Suprapubic skin (tissue), 4 donors: ENCODE measurements at regions not wholly inside any gene's neighbourhood (a gene's known extent, or its start where the extent isn't known, plus 50 kb on each side); places are given as distances from the start of the nearest gene placed in this dataset.

ENCODE experiments used
- DNase-seq, 2 donors: peaks; one replicate each; pipeline ENCODE4 v3.0.0-alpha.2; 2019; ENCODE audit warnings: low spot score in 2 of 2
- H3K27ac ChIP-seq: fragments of 200-600 bp; sonication (generic); one replicate; pipeline ENCODE4 v1.5.1; 2019
- H3K27me3 ChIP-seq: fragments of 200-600 bp; sonication (generic); one replicate; pipeline ENCODE4 v1.5.1; 2019
- H3K36me3 ChIP-seq: fragments of 200-600 bp; sonication (generic); one replicate; pipeline ENCODE4 v1.5.1; 2019
- H3K4me1 ChIP-seq: fragments of 200-600 bp; sonication (generic); one replicate; pipeline ENCODE4 v1.5.1; 2019
- H3K4me3 ChIP-seq: fragments of 200-600 bp; sonication (generic); one replicate; pipeline ENCODE4 v1.5.1; 2019; ENCODE audit warnings: mild to moderate bottlenecking
- H3K9me3 ChIP-seq: fragments of 200-600 bp; sonication (generic); one replicate; pipeline ENCODE4 v1.5.1; 2019
- CTCF ChIP-seq, 2 donors: fragments of 200-600 bp in 1 of 2; fragments of 450-650 bp in 1 of 2; sonication (generic) in 1 of 2; IDR thresholded peaks; one replicate each; pipeline ENCODE4 v1.5.1; 2016 to 2019; ENCODE audit warnings: antibody characterized with exemption in 2 of 2, mild to moderate bottlenecking in 1 of 2, moderate library complexity in 1 of 2
- EP300 ChIP-seq: sonication (generic); formaldehyde crosslinking; IDR thresholded peaks from one replicate; pipeline ENCODE4 v1.6.1; 2017; ENCODE audit warnings: antibody characterized with exemption
- POLR2A ChIP-seq, 2 donors: fragments of 450-650 bp; IDR thresholded peaks; one replicate each; pipeline ENCODE4 v1.6.1; 2017; ENCODE audit warnings: antibody characterized with exemption in 2 of 2, mild to moderate bottlenecking in 2 of 2, moderate library complexity in 2 of 2
- POLR2AphosphoS5 ChIP-seq, 3 donors: sonication (generic); formaldehyde crosslinking; IDR thresholded peaks; one replicate each; pipeline ENCODE4 v1.6.1; 2017; ENCODE audit warnings: antibody characterized with exemption in 3 of 3
- WGBS: methylation state at CpG from one replicate; pipeline ENCODE4 v1.1.5; 2018; 5-methylcytosine and 5-hydroxymethylcytosine counted together

GRCh38 chr6:33918175-33918695 is 114.4 kb upstream of the MLN start:
- Histone ChIP-seq H3K27ac (no peak overlapping the region), H3K27me3 (no peaks in the 10 kb centered on the region), H3K4me3 (no peak overlapping the region), H3K36me3 (no peaks in the 10 kb centered on the region), H3K9me3 (no peaks in the 10 kb centered on the region), H3K4me1 (no peaks in the 10 kb centered on the region)
- 93% methylated on average over 6 of the region's 8 CpGs for WGBS
- DNase-seq = no peak
- TF ChIP-seq EP300 = no peak
- no peak for TF ChIP-seq POLR2AphosphoS5 (IDR thresholded peaks at IDR 0.05)
- no peak for TF ChIP-seq POLR2A (IDR thresholded peaks at IDR 0.05)
- TF ChIP-seq CTCF (IDR thresholded peaks at IDR 0.05) = no peak

- Histone ChIP-seq H3K27me3 (no peaks in the 10 kb centered on the region), H3K9me3 (no peaks in the 10 kb centered on the region), H3K27ac (no peak overlapping the region), H3K4me3 (no peak overlapping the region), H3K36me3 (no peaks in the 10 kb centered on the region), H3K4me1 (peaks cover 2% of the 10 kb centered on the region)
- DNase-seq = no peak
- TF ChIP-seq POLR2A (IDR thresholded peaks at IDR 0.05) (no peak), CTCF (IDR thresholded peaks at IDR 0.05) (no peak), EP300 (no peak), POLR2AphosphoS5 (IDR thresholded peaks at IDR 0.05) (no peak)
- WGBS = 75% methylated on average over 3 of the region's 3 CpGs
Measured at GRCh38 chr6:33915134-33915533, 111.3 kb upstream of the MLN start.

GRCh38 chr6:33914645-33915044 is 110.8 kb upstream of the MLN start:
- Histone ChIP-seq H3K4me1 (peaks cover 2% of the 10 kb centered on the region), H3K27me3 (no peaks in the 10 kb centered on the region), H3K9me3 (no peaks in the 10 kb centered on the region), H3K36me3 (no peaks in the 10 kb centered on the region), H3K4me3 (no peak overlapping the region), H3K27ac (no peak overlapping the region)
- no peak for DNase-seq
- TF ChIP-seq POLR2A (IDR thresholded peaks at IDR 0.05) = no peak
- no peak for TF ChIP-seq CTCF (IDR thresholded peaks at IDR 0.05)
- TF ChIP-seq EP300 = no peak
- TF ChIP-seq POLR2AphosphoS5 (IDR thresholded peaks at IDR 0.05) = no peak
- 72% methylated on average over 8 of the region's 8 CpGs for WGBS

- TF ChIP-seq EP300 = no peak
- TF ChIP-seq POLR2AphosphoS5 (IDR thresholded peaks at IDR 0.05) = no peak
- TF ChIP-seq POLR2A (IDR thresholded peaks at IDR 0.05) = no peak
- no peak for TF ChIP-seq CTCF (IDR thresholded peaks at IDR 0.05)
- no peak overlapping the region for H3K4me3 ChIP-seq
- peaks cover 2% of the 10 kb centered on the region for H3K4me1 ChIP-seq
- H3K27ac ChIP-seq = no peak overlapping the region
- no peak for DNase-seq
- no peaks in the 10 kb centered on the region for H3K9me3 ChIP-seq
- H3K36me3 ChIP-seq = no peaks in the 10 kb centered on the region
- WGBS = 69% methylated on average over 1 of the region's 1 CpG
- H3K27me3 ChIP-seq = no peaks in the 10 kb centered on the region
Measured at GRCh38 chr6:33912195-33912594, 108.4 kb upstream of the MLN start.

GRCh38 chr6:33911488-33911887 is 107.7 kb upstream of the MLN start:
- TF ChIP-seq CTCF (IDR thresholded peaks at IDR 0.05) (no peak), POLR2A (IDR thresholded peaks at IDR 0.05) (no peak), POLR2AphosphoS5 (IDR thresholded peaks at IDR 0.05) (no peak), EP300 (no peak)
- Histone ChIP-seq H3K27me3 (no peaks in the 10 kb centered on the region), H3K4me1 (peaks cover 5% of the 10 kb centered on the region), H3K9me3 (no peaks in the 10 kb centered on the region), H3K27ac (no peak overlapping the region), H3K36me3 (no peaks in the 10 kb centered on the region), H3K4me3 (no peak overlapping the region)
- no peak for DNase-seq
- 97% methylated on average over 6 of the region's 6 CpGs for WGBS
